TTC549 (cell line): ENCODE measurements at regions not wholly inside any gene's neighbourhood (a gene's known extent, or its start where the extent isn't known, plus 50 kb on each side); places are given as distances from the start of the nearest gene placed in this dataset.

Experiments
- FAIRE-seq: peaks from 2 replicates; lab custom pipeline; 2012; peaks lifted over from hg19 to GRCh38; lab: Jason Lieb, UNC

GRCh38 chr4:189404271-189404670 is 536.4 kb upstream of the FRG1 start:
- no peak for FAIRE-seq

- FAIRE-seq, result no peak
Observed at GRCh38 chr4:189409158-189409557, 531.5 kb upstream of the FRG1 start.

GRCh38 chr4:189414021-189414420 is 526.7 kb upstream of the FRG1 start:
- no peak for FAIRE-seq

- no peak for FAIRE-seq
Observed at GRCh38 chr4:189420572-189420971, 520.1 kb upstream of the FRG1 start.

GRCh38 chr4:189436207-189436606 is 504.5 kb upstream of the FRG1 start:
- no peak for FAIRE-seq

GRCh38 chr4:189440716-189441115 is 500.0 kb upstream of the FRG1 start:
- FAIRE-seq, result no peak

- FAIRE-seq, result no peak
Observed at GRCh38 chr4:189443341-189443740, 497.3 kb upstream of the FRG1 start.

- no peak for FAIRE-seq
Observed at GRCh38 chr4:189445613-189446012, 495.1 kb upstream of the FRG1 start.

GRCh38 chr4:189463734-189464133 is 476.9 kb upstream of the FRG1 start:
- FAIRE-seq, result no peak

GRCh38 chr4:189494407-189494806 is 446.3 kb upstream of the FRG1 start:
- FAIRE-seq, result no peak

- no peak for FAIRE-seq
Observed at GRCh38 chr4:189497516-189497915, 443.2 kb upstream of the FRG1 start.

- no peak for FAIRE-seq
Observed at GRCh38 chr4:189497996-189498395, 442.7 kb upstream of the FRG1 start.

GRCh38 chr4:189498457-189498856 is 442.2 kb upstream of the FRG1 start:
- no peak for FAIRE-seq

GRCh38 chr4:189499696-189500095 is 441.0 kb upstream of the FRG1 start:
- FAIRE-seq, result no peak

GRCh38 chr4:189500970-189501369 is 439.7 kb upstream of the FRG1 start:
- FAIRE-seq, result no peak

- no peak for FAIRE-seq
Observed at GRCh38 chr4:189502841-189503435, 437.7 kb upstream of the FRG1 start.

GRCh38 chr4:189504220-189504619 is 436.5 kb upstream of the FRG1 start:
- FAIRE-seq, result no peak

- no peak for FAIRE-seq
Observed at GRCh38 chr4:189505380-189505779, 435.3 kb upstream of the FRG1 start.

- no peak for FAIRE-seq
Observed at GRCh38 chr4:189506080-189506479, 434.6 kb upstream of the FRG1 start.

- no peak for FAIRE-seq
Observed at GRCh38 chr4:189507060-189507459, 433.6 kb upstream of the FRG1 start.

- no peak for FAIRE-seq
Observed at GRCh38 chr4:189510601-189511000, 430.1 kb upstream of the FRG1 start.

- no peak for FAIRE-seq
Observed at GRCh38 chr4:189511581-189511980, 429.1 kb upstream of the FRG1 start.

GRCh38 chr4:189513421-189513820 is 427.3 kb upstream of the FRG1 start:
- FAIRE-seq, result no peak

GRCh38 chr4:189514209-189514608 is 426.5 kb upstream of the FRG1 start:
- no peak for FAIRE-seq

- no peak for FAIRE-seq
Observed at GRCh38 chr4:189516902-189517301, 423.8 kb upstream of the FRG1 start.
